ENCODE measurements at regions not wholly inside any gene's neighbourhood (a gene's known extent, or its start where the extent isn't known, plus 50 kb on each side); places are given as distances from the start of the nearest gene placed in this dataset.

- DNase-seq (ENCODE audit: low read depth), result no peak
- no peak overlapping the region for H3K4me3 ChIP-seq (ENCODE audit: low read length)
- H3K4me1 ChIP-seq (ENCODE audit: control insufficient read depth, insufficient read depth, low read length), result no peaks in the 10 kb centered on the region
- no peaks in the 10 kb centered on the region for H3K36me3 ChIP-seq (ENCODE audit: control insufficient read depth, insufficient read depth, low read length, severe bottlenecking)
- no peak overlapping the region for H3K9ac ChIP-seq (ENCODE audit: low read length)
- no peaks in the 10 kb centered on the region for H3K27me3 ChIP-seq (replicated peaks; ENCODE audit: control insufficient read depth, insufficient read depth, low read length)
- H3K9me3 ChIP-seq (ENCODE audit: control insufficient read depth, low read length), result no peaks in the 10 kb centered on the region
Measured at GRCh38 chr13:23488442-23488841, 54.9 kb upstream of the SACS start.

GRCh38 chr13:23496255-23496654 lies 62.8 kb upstream of the SACS start:
- Histone ChIP-seq H3K4me3 (ENCODE audit: low read length) (no peak overlapping the region), H3K36me3 (ENCODE audit: control insufficient read depth, insufficient read depth, low read length, severe bottlenecking) (no peaks in the 10 kb centered on the region), H3K9ac (ENCODE audit: low read length) (no peak overlapping the region), H3K27me3 (replicated peaks; ENCODE audit: control insufficient read depth, insufficient read depth, low read length) (peaks cover 9% of the 10 kb centered on the region), H3K4me1 (ENCODE audit: control insufficient read depth, insufficient read depth, low read length) (peaks cover 10% of the 10 kb centered on the region), H3K9me3 (ENCODE audit: control insufficient read depth, low read length) (no peaks in the 10 kb centered on the region)
- DNase-seq (ENCODE audit: low read depth), result no peak

GRCh38 chr13:23497191-23497590 lies 63.7 kb upstream of the SACS start:
- Histone ChIP-seq H3K27me3 (replicated peaks; ENCODE audit: control insufficient read depth, insufficient read depth, low read length) (peaks cover 9% of the 10 kb centered on the region), H3K9ac (ENCODE audit: low read length) (no peak overlapping the region), H3K4me1 (ENCODE audit: control insufficient read depth, insufficient read depth, low read length) (peaks cover 13% of the 10 kb centered on the region), H3K36me3 (ENCODE audit: control insufficient read depth, insufficient read depth, low read length, severe bottlenecking) (no peaks in the 10 kb centered on the region), H3K4me3 (ENCODE audit: low read length) (no peak overlapping the region), H3K9me3 (ENCODE audit: control insufficient read depth, low read length) (no peaks in the 10 kb centered on the region)
- DNase-seq (ENCODE audit: low read depth), result no peak

GRCh38 chr13:23500849-23501248 lies 67.3 kb upstream of the SACS start:
- Histone ChIP-seq H3K36me3 (ENCODE audit: control insufficient read depth, insufficient read depth, low read length, severe bottlenecking) (no peaks in the 10 kb centered on the region), H3K4me3 (ENCODE audit: low read length) (peak overlapping the region; percentile 66), H3K9ac (ENCODE audit: low read length) (no peak overlapping the region), H3K27me3 (replicated peaks; ENCODE audit: control insufficient read depth, insufficient read depth, low read length) (no peaks in the 10 kb centered on the region), H3K9me3 (ENCODE audit: control insufficient read depth, low read length) (no peaks in the 10 kb centered on the region), H3K4me1 (ENCODE audit: control insufficient read depth, insufficient read depth, low read length) (peaks cover 23% of the 10 kb centered on the region)
- peak; percentile 64 for DNase-seq (ENCODE audit: low read depth)

- Histone ChIP-seq H3K4me1 (ENCODE audit: control insufficient read depth, insufficient read depth, low read length) (peaks cover 23% of the 10 kb centered on the region), H3K27me3 (replicated peaks; ENCODE audit: control insufficient read depth, insufficient read depth, low read length) (no peaks in the 10 kb centered on the region), H3K9ac (ENCODE audit: low read length) (no peak overlapping the region), H3K4me3 (ENCODE audit: low read length) (no peak overlapping the region), H3K36me3 (ENCODE audit: control insufficient read depth, insufficient read depth, low read length, severe bottlenecking) (no peaks in the 10 kb centered on the region), H3K9me3 (ENCODE audit: control insufficient read depth, low read length) (no peaks in the 10 kb centered on the region)
- DNase-seq (ENCODE audit: low read depth), result peak; percentile 37
Measured at GRCh38 chr13:23504180-23504579, 66.0 kb upstream of the TNFRSF19 start.

GRCh38 chr13:23505007-23505406 lies 65.2 kb upstream of the TNFRSF19 start:
- DNase-seq (ENCODE audit: low read depth), result peak; percentile 72
- Histone ChIP-seq H3K27me3 (replicated peaks; ENCODE audit: control insufficient read depth, insufficient read depth, low read length) (no peaks in the 10 kb centered on the region), H3K9me3 (ENCODE audit: control insufficient read depth, low read length) (no peaks in the 10 kb centered on the region), H3K4me1 (ENCODE audit: control insufficient read depth, insufficient read depth, low read length) (peaks cover 27% of the 10 kb centered on the region), H3K4me3 (ENCODE audit: low read length) (no peak overlapping the region), H3K36me3 (ENCODE audit: control insufficient read depth, insufficient read depth, low read length, severe bottlenecking) (no peaks in the 10 kb centered on the region), H3K9ac (ENCODE audit: low read length) (no peak overlapping the region)

- H3K27me3 ChIP-seq (replicated peaks; ENCODE audit: control insufficient read depth, insufficient read depth, low read length), result no peaks in the 10 kb centered on the region
- peak; percentile 67 for DNase-seq (ENCODE audit: low read depth)
- no peaks in the 10 kb centered on the region for H3K9me3 ChIP-seq (ENCODE audit: control insufficient read depth, low read length)
- peaks cover 29% of the 10 kb centered on the region for H3K4me1 ChIP-seq (ENCODE audit: control insufficient read depth, insufficient read depth, low read length)
- H3K9ac ChIP-seq (ENCODE audit: low read length), result no peak overlapping the region
- H3K4me3 ChIP-seq (ENCODE audit: low read length), result no peak overlapping the region
- H3K36me3 ChIP-seq (ENCODE audit: control insufficient read depth, insufficient read depth, low read length, severe bottlenecking), result no peaks in the 10 kb centered on the region
Measured at GRCh38 chr13:23506071-23506806, 64.0 kb upstream of the TNFRSF19 start.

GRCh38 chr13:23506807-23507291 lies 63.4 kb upstream of the TNFRSF19 start:
- Histone ChIP-seq H3K9me3 (ENCODE audit: control insufficient read depth, low read length) (no peaks in the 10 kb centered on the region), H3K27me3 (replicated peaks; ENCODE audit: control insufficient read depth, insufficient read depth, low read length) (no peaks in the 10 kb centered on the region), H3K4me3 (ENCODE audit: low read length) (no peak overlapping the region), H3K9ac (ENCODE audit: low read length) (no peak overlapping the region), H3K4me1 (ENCODE audit: control insufficient read depth, insufficient read depth, low read length) (peaks cover 29% of the 10 kb centered on the region), H3K36me3 (ENCODE audit: control insufficient read depth, insufficient read depth, low read length, severe bottlenecking) (no peaks in the 10 kb centered on the region)
- peak; percentile 73 for DNase-seq (ENCODE audit: low read depth)

GRCh38 chr13:23509781-23510543 lies 60.2 kb upstream of the TNFRSF19 start:
- H3K9ac ChIP-seq (ENCODE audit: low read length), result no peak overlapping the region
- H3K27me3 ChIP-seq (replicated peaks; ENCODE audit: control insufficient read depth, insufficient read depth, low read length), result peaks cover 22% of the 10 kb centered on the region
- no peak overlapping the region for H3K4me3 ChIP-seq (ENCODE audit: low read length)
- peaks cover 24% of the 10 kb centered on the region for H3K4me1 ChIP-seq (ENCODE audit: control insufficient read depth, insufficient read depth, low read length)
- H3K9me3 ChIP-seq (ENCODE audit: control insufficient read depth, low read length), result no peaks in the 10 kb centered on the region
- H3K36me3 ChIP-seq (ENCODE audit: control insufficient read depth, insufficient read depth, low read length, severe bottlenecking), result no peaks in the 10 kb centered on the region
- peak; percentile 59 for DNase-seq (ENCODE audit: low read depth)

GRCh38 chr13:23510544-23510916 lies 59.7 kb upstream of the TNFRSF19 start:
- Histone ChIP-seq H3K36me3 (ENCODE audit: control insufficient read depth, insufficient read depth, low read length, severe bottlenecking) (no peaks in the 10 kb centered on the region), H3K4me1 (ENCODE audit: control insufficient read depth, insufficient read depth, low read length) (peaks cover 20% of the 10 kb centered on the region), H3K9me3 (ENCODE audit: control insufficient read depth, low read length) (no peaks in the 10 kb centered on the region), H3K9ac (ENCODE audit: low read length) (no peak overlapping the region), H3K27me3 (replicated peaks; ENCODE audit: control insufficient read depth, insufficient read depth, low read length) (peaks cover 27% of the 10 kb centered on the region), H3K4me3 (ENCODE audit: low read length) (peak overlapping the region; percentile 35)
- peak; percentile 73 for DNase-seq (ENCODE audit: low read depth)

GRCh38 chr13:23510979-23511735 lies 59.1 kb upstream of the TNFRSF19 start:
- H3K9me3 ChIP-seq (ENCODE audit: control insufficient read depth, low read length), result no peaks in the 10 kb centered on the region
- peak overlapping the region; percentile 35 for H3K4me3 ChIP-seq (ENCODE audit: low read length)
- peak; percentile 36 for DNase-seq (ENCODE audit: low read depth)
- H3K4me1 ChIP-seq (ENCODE audit: control insufficient read depth, insufficient read depth, low read length), result peaks cover 20% of the 10 kb centered on the region
- H3K9ac ChIP-seq (ENCODE audit: low read length), result no peak overlapping the region
- H3K27me3 ChIP-seq (replicated peaks; ENCODE audit: control insufficient read depth, insufficient read depth, low read length), result peaks cover 33% of the 10 kb centered on the region
- no peaks in the 10 kb centered on the region for H3K36me3 ChIP-seq (ENCODE audit: control insufficient read depth, insufficient read depth, low read length, severe bottlenecking)
